Right renal cortex interstitium (tissue), 3 donors: ENCODE measurements at regions not wholly inside any gene's neighbourhood (a gene's known extent, or its start where the extent isn't known, plus 50 kb on each side); places are given as distances from the start of the nearest gene placed in this dataset.
A peak's percentile ranks its signal among the peaks of the same experiment; 100 is the strongest.
"Not testable (repeated sequence)": the region's sequence is repeated elsewhere in the genome, so short reads cannot be mapped to it uniquely, and the experiment has no call there.

Experiments used
- DNase-seq, 3 donors: peaks; one replicate each; pipeline ENCODE4 v3.0.0-alpha.2; 2013; ENCODE audit warnings: low read depth in 3 of 3, low spot score in 2 of 3

- no peak for DNase-seq
Measured at GRCh38 chr18:22691946-22692710, 241.0 kb upstream of the RBBP8 start.

GRCh38 chr18:22694954-22695353 is 238.2 kb upstream of the RBBP8 start:
- no peak for DNase-seq

- no peak for DNase-seq
Measured at GRCh38 chr18:22695674-22696073, 237.5 kb upstream of the RBBP8 start.

- no peak for DNase-seq
Measured at GRCh38 chr18:22697561-22697960, 235.6 kb upstream of the RBBP8 start.

GRCh38 chr18:22698711-22699110 is 234.4 kb upstream of the RBBP8 start:
- DNase-seq: no peak

GRCh38 chr18:22699629-22700028 is 233.5 kb upstream of the RBBP8 start:
- DNase-seq: no peak

GRCh38 chr18:22700920-22701319 is 232.2 kb upstream of the RBBP8 start:
- DNase-seq: no peak

GRCh38 chr18:22701326-22701725 is 231.8 kb upstream of the RBBP8 start:
- no peak for DNase-seq

GRCh38 chr18:22701795-22702194 is 231.3 kb upstream of the RBBP8 start:
- no peak for DNase-seq

- DNase-seq: no peak
Measured at GRCh38 chr18:22702806-22703205, 230.3 kb upstream of the RBBP8 start.

GRCh38 chr18:22703883-22704585 is 229.1 kb upstream of the RBBP8 start:
- DNase-seq: no peak

- DNase-seq: no peak
Measured at GRCh38 chr18:22704586-22704918, 228.6 kb upstream of the RBBP8 start.

GRCh38 chr18:22705328-22705727 is 227.8 kb upstream of the RBBP8 start:
- no peak for DNase-seq

- DNase-seq: not testable (repeated sequence)
Measured at GRCh38 chr18:22706025-22706424, 227.1 kb upstream of the RBBP8 start.

GRCh38 chr18:22709288-22710060 is 223.7 kb upstream of the RBBP8 start:
- no peak for DNase-seq

GRCh38 chr18:22710673-22711191 is 222.4 kb upstream of the RBBP8 start:
- no peak for DNase-seq

GRCh38 chr18:22711192-22711685 is 221.9 kb upstream of the RBBP8 start:
- DNase-seq: no peak

- no peak for DNase-seq
Measured at GRCh38 chr18:22713511-22713910, 219.6 kb upstream of the RBBP8 start.

- DNase-seq: not testable (repeated sequence)
Measured at GRCh38 chr18:22717536-22717935, 215.6 kb upstream of the RBBP8 start.

GRCh38 chr18:22723221-22723620 is 209.9 kb upstream of the RBBP8 start:
- no peak for DNase-seq

GRCh38 chr18:22723773-22724172 is 209.4 kb upstream of the RBBP8 start:
- DNase-seq: peak in 1 of 3 donors; percentile 30
